Suprapubic skin (tissue), 4 donors: ENCODE measurements at regions not wholly inside any gene's neighbourhood (a gene's known extent, or its start where the extent isn't known, plus 50 kb on each side); places are given as distances from the start of the nearest gene placed in this dataset.

Experiments
- EP300 ChIP-seq: sonication (generic); formaldehyde crosslinking; IDR thresholded peaks from one replicate; pipeline ENCODE4 v1.6.1; 2017; ENCODE audit warnings: antibody characterized with exemption
- POLR2AphosphoS5 ChIP-seq, 3 donors: sonication (generic); formaldehyde crosslinking; IDR thresholded peaks; one replicate each; pipeline ENCODE4 v1.6.1; 2017; ENCODE audit warnings: antibody characterized with exemption in 3 of 3
- TF ChIP-seq, protein P1 (sequence below), 2 donors: fragments of 200-600 bp in 1 of 2; fragments of 450-650 bp in 1 of 2; sonication (generic) in 1 of 2; IDR thresholded peaks; one replicate each; pipeline ENCODE4 v1.5.1; 2016 to 2019; ENCODE audit warnings: antibody characterized with exemption in 2 of 2, mild to moderate bottlenecking in 1 of 2, moderate library complexity in 1 of 2

DNA sequence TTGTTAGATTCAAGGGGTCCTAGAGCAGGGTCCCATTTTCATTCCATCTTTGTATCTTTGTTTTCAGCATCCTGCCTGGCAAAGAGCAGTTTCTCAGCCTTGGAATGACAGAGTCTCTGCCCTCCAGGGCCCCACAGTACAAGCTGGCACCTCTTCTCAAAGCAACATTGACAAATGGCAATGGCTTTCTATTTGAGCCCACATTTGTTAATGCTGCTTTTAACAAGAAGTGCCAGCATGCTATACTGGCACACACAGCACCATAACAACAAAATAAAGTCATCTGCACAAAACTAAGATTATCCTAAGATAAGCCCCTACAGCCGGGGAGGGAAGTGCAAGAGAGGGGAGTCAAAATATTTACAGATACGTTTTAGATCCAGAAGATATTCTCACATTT is 309.7 kb upstream of the C11orf87 start:
- TF ChIP-seq, protein P1, sequence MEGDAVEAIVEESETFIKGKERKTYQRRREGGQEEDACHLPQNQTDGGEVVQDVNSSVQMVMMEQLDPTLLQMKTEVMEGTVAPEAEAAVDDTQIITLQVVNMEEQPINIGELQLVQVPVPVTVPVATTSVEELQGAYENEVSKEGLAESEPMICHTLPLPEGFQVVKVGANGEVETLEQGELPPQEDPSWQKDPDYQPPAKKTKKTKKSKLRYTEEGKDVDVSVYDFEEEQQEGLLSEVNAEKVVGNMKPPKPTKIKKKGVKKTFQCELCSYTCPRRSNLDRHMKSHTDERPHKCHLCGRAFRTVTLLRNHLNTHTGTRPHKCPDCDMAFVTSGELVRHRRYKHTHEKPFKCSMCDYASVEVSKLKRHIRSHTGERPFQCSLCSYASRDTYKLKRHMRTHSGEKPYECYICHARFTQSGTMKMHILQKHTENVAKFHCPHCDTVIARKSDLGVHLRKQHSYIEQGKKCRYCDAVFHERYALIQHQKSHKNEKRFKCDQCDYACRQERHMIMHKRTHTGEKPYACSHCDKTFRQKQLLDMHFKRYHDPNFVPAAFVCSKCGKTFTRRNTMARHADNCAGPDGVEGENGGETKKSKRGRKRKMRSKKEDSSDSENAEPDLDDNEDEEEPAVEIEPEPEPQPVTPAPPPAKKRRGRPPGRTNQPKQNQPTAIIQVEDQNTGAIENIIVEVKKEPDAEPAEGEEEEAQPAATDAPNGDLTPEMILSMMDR (IDR thresholded peaks at IDR 0.05): no peak
- no peak for TF ChIP-seq POLR2AphosphoS5 (IDR thresholded peaks at IDR 0.05)
- no peak for TF ChIP-seq EP300
